ENCODE measurements at regions not wholly inside any gene's neighbourhood (a gene's known extent, or its start where the extent isn't known, plus 50 kb on each side); places are given as distances from the start of the nearest gene placed in this dataset.
"Not testable (repeated sequence)": the region's sequence is repeated elsewhere in the genome, so short reads cannot be mapped to it uniquely, and the experiment has no call there.

GRCh38 chr6:112470376-112470775 lies 123.2 kb downstream of the RFPL4B start:
- TF ChIP-seq CTCF (IDR thresholded peaks at IDR 0.05; ENCODE audit: low read depth, low read length): no peak
- Histone ChIP-seq H3K4me1 (ENCODE audit: low read depth) (peaks cover 15% of the 10 kb centered on the region), H3K9me3 (ENCODE audit: low read depth) (no peaks in the 10 kb centered on the region), H3K27me3 (no peaks in the 10 kb centered on the region), H3K36me3 (no peaks in the 10 kb centered on the region), H3K4me3 (no peak overlapping the region), H3K27ac (no peak overlapping the region)
- no peak for DNase-seq (ENCODE audit: low read depth in 1 of 2, low spot score in 1 of 2)

- DNase-seq (ENCODE audit: low read depth in 1 of 2, low spot score in 1 of 2): no peak
- Histone ChIP-seq H3K9me3 (ENCODE audit: low read depth) (no peaks in the 10 kb centered on the region), H3K36me3 (no peaks in the 10 kb centered on the region), H3K27ac (peak overlapping the region; percentile 2), H3K27me3 (no peaks in the 10 kb centered on the region), H3K4me3 (no peak overlapping the region), H3K4me1 (ENCODE audit: low read depth) (peaks cover 20% of the 10 kb centered on the region)
- TF ChIP-seq CTCF (IDR thresholded peaks at IDR 0.05; ENCODE audit: low read depth, low read length): no peak
Measured at GRCh38 chr6:112470950-112471349, 123.8 kb downstream of the RFPL4B start.

GRCh38 chr6:112475083-112475482 lies 128.0 kb downstream of the RFPL4B start:
- no peaks in the 10 kb centered on the region for H3K9me3 ChIP-seq (ENCODE audit: low read depth)
- no peak for TF ChIP-seq CTCF (IDR thresholded peaks at IDR 0.05; ENCODE audit: low read depth, low read length)
- peak in 1 of 2 donors; percentile 17 for DNase-seq (ENCODE audit: low read depth in 1 of 2, low spot score in 1 of 2)
- H3K36me3 ChIP-seq: no peaks in the 10 kb centered on the region
- no peak overlapping the region for H3K27ac ChIP-seq
- H3K4me1 ChIP-seq (ENCODE audit: low read depth): peaks cover 8% of the 10 kb centered on the region
- H3K27me3 ChIP-seq: no peaks in the 10 kb centered on the region
- no peak overlapping the region for H3K4me3 ChIP-seq

GRCh38 chr6:112477125-112477524 lies 130.0 kb downstream of the RFPL4B start:
- DNase-seq (ENCODE audit: low read depth in 1 of 2, low spot score in 1 of 2): no peak
- Histone ChIP-seq H3K36me3 (no peaks in the 10 kb centered on the region), H3K27me3 (no peaks in the 10 kb centered on the region), H3K4me3 (no peak overlapping the region), H3K27ac (no peak overlapping the region), H3K9me3 (ENCODE audit: low read depth) (no peaks in the 10 kb centered on the region), H3K4me1 (ENCODE audit: low read depth) (peaks cover 8% of the 10 kb centered on the region)
- no peak for TF ChIP-seq CTCF (IDR thresholded peaks at IDR 0.05; ENCODE audit: low read depth, low read length)

GRCh38 chr6:112478036-112478435 lies 130.9 kb downstream of the RFPL4B start:
- no peak for TF ChIP-seq CTCF (IDR thresholded peaks at IDR 0.05; ENCODE audit: low read depth, low read length)
- H3K27me3 ChIP-seq: no peaks in the 10 kb centered on the region
- H3K27ac ChIP-seq: no peak overlapping the region
- no peaks in the 10 kb centered on the region for H3K36me3 ChIP-seq
- DNase-seq (ENCODE audit: low read depth in 1 of 2, low spot score in 1 of 2): no peak
- H3K9me3 ChIP-seq (ENCODE audit: low read depth): no peaks in the 10 kb centered on the region
- peaks cover 8% of the 10 kb centered on the region for H3K4me1 ChIP-seq (ENCODE audit: low read depth)
- no peak overlapping the region for H3K4me3 ChIP-seq

- DNase-seq (ENCODE audit: low read depth in 1 of 2, low spot score in 1 of 2); H3K9me3 ChIP-seq (ENCODE audit: low read depth); H3K27ac ChIP-seq; H3K4me1 ChIP-seq (ENCODE audit: low read depth); H3K4me3 ChIP-seq; H3K27me3 ChIP-seq; H3K36me3 ChIP-seq: not testable (repeated sequence)
Measured at GRCh38 chr6:112479975-112480374, 132.8 kb downstream of the RFPL4B start.
